OCI-LY3 (cell line): ENCODE measurements at regions not wholly inside any gene's neighbourhood (a gene's known extent, or its start where the extent isn't known, plus 50 kb on each side); places are given as distances from the start of the nearest gene placed in this dataset.

Source experiments
- EZH2phosphoT487 ChIP-seq: fragments of 200-600 bp; shearing (Covaris generic); IDR thresholded peaks from 2 replicates; pipeline ENCODE4 v1.6.1; 2018; ENCODE audit warnings: antibody characterized with exemption, mixed run types, low read depth
- TF ChIP-seq, protein P1 (sequence below): fragments of 200-600, 300-600 bp; sonication (generic); IDR thresholded peaks from 2 replicates; pipeline ENCODE4 v1.5.1; 2014; ENCODE audit warnings: antibody characterized with exemption, low read length, low read depth

DNA sequence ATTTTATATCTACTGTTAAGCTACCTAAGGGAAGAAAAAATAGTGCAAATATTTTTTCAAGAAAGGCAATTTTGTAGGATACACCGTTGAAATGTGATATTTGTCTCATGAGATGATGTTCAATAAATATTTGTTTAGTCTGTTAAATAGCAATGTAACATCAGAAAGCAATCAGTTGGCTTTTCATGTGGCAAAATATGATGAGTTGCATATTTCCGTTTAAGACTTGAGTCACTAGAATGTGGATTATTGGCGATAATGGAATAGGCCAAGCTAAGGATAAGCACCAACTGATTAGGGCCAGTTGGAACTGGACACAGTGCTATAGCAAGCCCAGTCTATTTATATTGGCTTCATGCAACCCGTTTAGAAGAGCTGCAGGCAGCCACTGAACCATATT, 250.4 kb upstream of the SLC16A7 start:
- TF ChIP-seq, protein P1, sequence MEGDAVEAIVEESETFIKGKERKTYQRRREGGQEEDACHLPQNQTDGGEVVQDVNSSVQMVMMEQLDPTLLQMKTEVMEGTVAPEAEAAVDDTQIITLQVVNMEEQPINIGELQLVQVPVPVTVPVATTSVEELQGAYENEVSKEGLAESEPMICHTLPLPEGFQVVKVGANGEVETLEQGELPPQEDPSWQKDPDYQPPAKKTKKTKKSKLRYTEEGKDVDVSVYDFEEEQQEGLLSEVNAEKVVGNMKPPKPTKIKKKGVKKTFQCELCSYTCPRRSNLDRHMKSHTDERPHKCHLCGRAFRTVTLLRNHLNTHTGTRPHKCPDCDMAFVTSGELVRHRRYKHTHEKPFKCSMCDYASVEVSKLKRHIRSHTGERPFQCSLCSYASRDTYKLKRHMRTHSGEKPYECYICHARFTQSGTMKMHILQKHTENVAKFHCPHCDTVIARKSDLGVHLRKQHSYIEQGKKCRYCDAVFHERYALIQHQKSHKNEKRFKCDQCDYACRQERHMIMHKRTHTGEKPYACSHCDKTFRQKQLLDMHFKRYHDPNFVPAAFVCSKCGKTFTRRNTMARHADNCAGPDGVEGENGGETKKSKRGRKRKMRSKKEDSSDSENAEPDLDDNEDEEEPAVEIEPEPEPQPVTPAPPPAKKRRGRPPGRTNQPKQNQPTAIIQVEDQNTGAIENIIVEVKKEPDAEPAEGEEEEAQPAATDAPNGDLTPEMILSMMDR: no peak
- TF ChIP-seq EZH2phosphoT487: no peak
